MCF 10A (cell line): ENCODE measurements at regions not wholly inside any gene's neighbourhood (a gene's known extent, or its start where the extent isn't known, plus 50 kb on each side); places are given as distances from the start of the nearest gene placed in this dataset.

ENCODE experiments used
- BruUV-seq: library from RNA; stranded (reverse); fragments of 400-500 nt; replicated peaks from 2 replicates; lab custom pipeline; 2021; lab: Mats Ljungman, UMichigan
- CTCF ChIA-PET: fragments of 300-600 bp; sonication (Branson Sonifier 250); formaldehyde crosslinking; extraction: SDS; loops from one replicate; lab custom pipeline; 2021; ENCODE audit warnings: antibody characterized with exemption, inconsistent platforms; lab: Yijun Ruan, JAX
- POLR2A ChIA-PET: fragments of 300-600, 350-650 bp; sonication (Branson Sonifier 250); formaldehyde crosslinking; extraction: SDS; loops from one replicate; lab custom pipeline; 2020; ENCODE audit warnings: antibody characterized with exemption, inconsistent platforms; lab: Yijun Ruan, JAX
- DNase-seq: peaks from one replicate; pipeline ENCODE4 v3.0.0-alpha.2; 2018; ENCODE audit not compliant: unreplicated experiment
- H3K27ac Mint-ChIP-seq: one replicate; pipeline ENCODE4 v1.8.0; 2022; ENCODE audit warnings: mild to moderate bottlenecking, low read depth, mixed read lengths; ENCODE audit not compliant: unreplicated experiment
- H3K27me3 Mint-ChIP-seq: one replicate; pipeline ENCODE4 v1.8.0; 2022; ENCODE audit warnings: mixed read lengths; ENCODE audit not compliant: insufficient read depth, unreplicated experiment
- H3K36me3 Mint-ChIP-seq: one replicate; pipeline ENCODE4 v1.8.0; 2022; ENCODE audit warnings: mild to moderate bottlenecking, moderate library complexity, mixed read lengths; ENCODE audit not compliant: insufficient read depth, unreplicated experiment
- H3K4me1 Mint-ChIP-seq: one replicate; pipeline ENCODE4 v1.8.0; 2022; ENCODE audit warnings: mixed read lengths; ENCODE audit not compliant: insufficient read depth, unreplicated experiment
- H3K4me3 Mint-ChIP-seq: one replicate; pipeline ENCODE4 v1.8.0; 2022; ENCODE audit warnings: mild to moderate bottlenecking, moderate library complexity, mixed read lengths; ENCODE audit not compliant: unreplicated experiment
- H3K9me3 Mint-ChIP-seq: one replicate; pipeline ENCODE4 v1.8.0; 2022; ENCODE audit warnings: mixed read lengths; ENCODE audit not compliant: unreplicated experiment
- CTCF ChIP-seq: fragments of 200-600 bp; IDR thresholded peaks from one replicate; pipeline ENCODE4 v1.8.0; 2022; ENCODE audit warnings: antibody characterized with exemption, mild to moderate bottlenecking; ENCODE audit not compliant: unreplicated experiment
- intact Hi-C: fragments of 100-400 bp; cut with micrococcal nuclease; formaldehyde crosslinking; loops from 2 replicates; pipeline ENCODE4 v1.14.1; 2022

DNA sequence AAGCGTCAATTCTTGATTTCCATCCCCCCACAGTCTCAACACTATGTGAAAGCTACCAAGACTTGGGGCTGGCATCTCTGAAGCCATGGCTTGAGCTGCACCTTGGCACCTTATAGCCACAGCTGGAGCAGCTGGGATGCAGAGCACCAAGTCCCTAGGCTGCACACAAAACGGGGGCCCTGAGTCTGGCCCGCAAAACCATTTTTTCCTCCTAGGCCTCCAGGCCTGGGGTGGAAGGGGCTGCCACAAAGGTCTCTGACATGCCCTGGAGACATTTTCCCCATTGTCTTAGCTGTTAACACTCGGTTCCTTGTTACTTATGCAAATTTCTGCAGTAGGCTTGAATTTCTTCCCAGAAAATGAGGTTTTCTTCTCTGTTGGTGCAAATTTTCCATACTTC, 89.8 kb upstream of the GNAI1 start:
- no peaks in the 10 kb centered on the region for H3K36me3 Mint-ChIP-seq
- no TSS peak for BruUV-seq
- no peak for DNase-seq
- intact Hi-C loops = loop anchor here (5.0 kb wide), 1 partner anchor 747 kb away; no protein-coding TSS in a partner anchor
- H3K4me1 Mint-ChIP-seq = no peaks in the 10 kb centered on the region
- POLR2A ChIA-PET = no interaction called here
- CTCF ChIA-PET = interaction anchor here (0.8 to 1.8 kb wide), 2 partner anchors 10 to 12 kb away, joined by 3 to 6 read pairs; no protein-coding TSS in a partner anchor
- H3K27ac Mint-ChIP-seq = no peak overlapping the region
- H3K9me3 Mint-ChIP-seq = no peaks in the 10 kb centered on the region
- H3K27me3 Mint-ChIP-seq = peaks cover 56% of the 10 kb centered on the region
- no peak overlapping the region for H3K4me3 Mint-ChIP-seq
- TF ChIP-seq CTCF = no peak

DNA sequence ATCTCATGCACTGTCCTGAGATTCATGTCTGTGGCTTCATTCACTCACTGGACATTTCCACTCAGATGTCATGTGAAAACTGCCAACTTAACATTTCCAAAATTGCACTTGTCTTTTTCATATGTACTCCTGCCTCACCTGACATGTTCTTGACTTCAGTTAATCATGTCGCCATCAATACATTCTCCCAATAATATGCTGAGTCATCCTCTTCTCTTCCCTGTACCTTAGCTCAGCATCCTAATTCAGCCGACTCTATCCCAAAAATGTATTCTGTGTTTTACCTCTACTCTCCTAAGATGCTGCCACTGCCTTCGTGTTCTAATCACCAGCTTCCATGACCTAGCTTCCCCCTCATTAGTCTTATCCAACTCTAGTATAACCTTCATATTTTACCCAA, 93.9 kb upstream of the GNAI1 start:
- peaks cover 66% of the 10 kb centered on the region for H3K27me3 Mint-ChIP-seq
- H3K9me3 Mint-ChIP-seq = no peaks in the 10 kb centered on the region
- ChIA-PET CTCF (interaction anchor here (0.8 kb wide), 1 partner anchor 742 kb away, joined by 3 read pairs; no protein-coding TSS in a partner anchor), POLR2A (interaction anchor here (0.7 kb wide), 1 partner anchor 1899 kb away, joined by 3 read pairs; no protein-coding TSS in a partner anchor)
- no peaks in the 10 kb centered on the region for H3K36me3 Mint-ChIP-seq
- no peak for DNase-seq
- intact Hi-C loops = no loop called here
- H3K27ac Mint-ChIP-seq = no peak overlapping the region
- H3K4me1 Mint-ChIP-seq = no peaks in the 10 kb centered on the region
- no peak overlapping the region for H3K4me3 Mint-ChIP-seq
- TF ChIP-seq CTCF = no peak
- no TSS peak for BruUV-seq

DNA sequence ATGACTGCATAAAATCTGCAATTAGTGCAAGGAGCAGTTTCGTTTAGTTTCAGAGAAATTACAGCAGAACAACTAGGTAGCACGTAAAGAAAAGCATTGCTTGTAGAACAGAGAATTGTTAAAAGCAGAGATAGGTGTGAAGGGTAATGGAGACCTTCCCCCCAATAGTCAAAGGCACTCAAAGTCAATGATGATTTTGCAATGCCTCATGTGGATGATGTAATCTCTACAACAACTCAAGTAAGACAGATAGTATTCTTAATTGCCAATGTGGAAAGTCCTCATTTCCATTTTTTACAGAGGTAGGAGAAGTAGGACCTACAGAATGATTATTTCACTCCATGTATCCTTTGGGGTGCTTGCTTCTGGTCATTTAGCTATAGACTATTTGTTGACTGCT, 94.3 kb upstream of the GNAI1 start:
- no peaks in the 10 kb centered on the region for H3K36me3 Mint-ChIP-seq
- H3K27ac Mint-ChIP-seq = no peak overlapping the region
- H3K4me1 Mint-ChIP-seq = no peaks in the 10 kb centered on the region
- no peaks in the 10 kb centered on the region for H3K9me3 Mint-ChIP-seq
- intact Hi-C loops = no loop called here
- H3K27me3 Mint-ChIP-seq = peaks cover 70% of the 10 kb centered on the region
- ChIA-PET POLR2A (no interaction called here), CTCF (no interaction called here)
- no peak for TF ChIP-seq CTCF
- no TSS peak for BruUV-seq
- H3K4me3 Mint-ChIP-seq = no peak overlapping the region
- DNase-seq = no peak

DNA sequence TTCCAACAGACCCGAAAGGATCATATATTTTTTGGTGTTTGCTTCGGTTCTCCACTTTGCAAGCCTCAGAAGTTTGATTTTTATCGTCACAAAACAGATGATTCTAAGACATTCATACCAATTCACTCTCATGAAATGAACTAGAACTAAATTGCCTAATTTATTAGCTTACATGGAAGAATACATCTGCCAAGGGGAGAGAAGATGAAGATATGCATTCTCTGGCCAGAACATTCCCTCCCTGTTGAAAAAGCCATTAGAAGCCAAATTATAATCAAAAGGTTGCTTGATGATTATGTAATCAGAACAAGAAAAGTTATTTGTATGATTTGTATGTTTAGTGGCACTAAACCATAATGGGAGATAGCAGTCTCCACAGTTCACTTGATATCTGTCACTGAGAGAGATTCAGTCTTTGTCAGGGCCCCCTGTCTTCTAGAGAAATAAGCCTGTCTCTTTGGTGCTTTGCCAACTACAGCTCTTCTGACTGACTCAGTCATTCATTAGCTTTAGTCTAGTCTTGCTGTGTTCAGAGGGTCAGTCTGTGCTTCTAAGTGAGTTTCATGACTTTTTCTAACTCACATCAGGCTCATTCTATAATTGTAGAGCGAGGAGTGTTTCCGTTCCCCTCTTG, 95.3 kb upstream of the GNAI1 start:
- no peak for DNase-seq
- Mint-ChIP-seq H3K27me3 (peaks cover 80% of the 10 kb centered on the region), H3K36me3 (no peaks in the 10 kb centered on the region), H3K9me3 (no peaks in the 10 kb centered on the region), H3K4me3 (no peak overlapping the region), H3K4me1 (no peaks in the 10 kb centered on the region), H3K27ac (no peak overlapping the region)
- CTCF ChIA-PET = interaction anchor here (1.5 to 2.2 kb wide), 2 partner anchors 9 to 741 kb away, joined by 3 to 7 read pairs; no protein-coding TSS in a partner anchor
- TF ChIP-seq CTCF = no peak
- POLR2A ChIA-PET = interaction anchor here (1.2 kb wide), 1 partner anchor 50 kb away, joined by 3 read pairs; no protein-coding TSS in a partner anchor
- intact Hi-C loops = no loop called here
- BruUV-seq = no TSS peak
